DMS 273 treated with DMSO at 0.1 percent for 48 hours (cell line): ENCODE measurements at regions not wholly inside any gene's neighbourhood (a gene's known extent, or its start where the extent isn't known, plus 50 kb on each side); places are given as distances from the start of the nearest gene placed in this dataset.
"Not testable (repeated sequence)": the region's sequence is repeated elsewhere in the genome, so short reads cannot be mapped to it uniquely, and the experiment has no call there.

Source experiments
- DNase-seq: peaks from one replicate; lab custom pipeline; 2025; lab: John Stamatoyannopoulos, UW

- DNase-seq, result no peak
Measured at GRCh38 chr19:30870876-30871275, 478.4 kb downstream of the TSHZ3 start.

DNA sequence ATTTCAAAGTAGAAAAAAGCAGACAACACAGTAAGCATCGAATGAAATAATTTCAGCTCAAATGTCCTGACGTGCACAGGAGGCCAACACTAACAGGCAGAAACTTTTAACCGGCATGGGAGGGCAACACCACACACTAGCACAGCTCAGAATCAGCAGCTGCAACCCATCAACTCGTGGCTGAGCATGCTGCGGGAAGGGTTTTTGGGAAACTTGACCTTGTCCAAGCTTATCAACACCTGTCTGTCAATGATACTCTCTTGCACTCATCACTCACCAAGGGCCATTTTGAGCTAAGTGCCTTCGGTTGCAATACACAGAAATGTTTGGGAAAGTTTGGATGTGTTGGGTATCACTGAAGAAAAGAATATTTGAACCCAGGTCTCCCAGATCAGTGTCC is 483.7 kb downstream of the TSHZ3 start:
- no peak for DNase-seq

- DNase-seq, result no peak
Measured at GRCh38 chr19:30864391-30865215, 484.6 kb downstream of the TSHZ3 start.

DNA sequence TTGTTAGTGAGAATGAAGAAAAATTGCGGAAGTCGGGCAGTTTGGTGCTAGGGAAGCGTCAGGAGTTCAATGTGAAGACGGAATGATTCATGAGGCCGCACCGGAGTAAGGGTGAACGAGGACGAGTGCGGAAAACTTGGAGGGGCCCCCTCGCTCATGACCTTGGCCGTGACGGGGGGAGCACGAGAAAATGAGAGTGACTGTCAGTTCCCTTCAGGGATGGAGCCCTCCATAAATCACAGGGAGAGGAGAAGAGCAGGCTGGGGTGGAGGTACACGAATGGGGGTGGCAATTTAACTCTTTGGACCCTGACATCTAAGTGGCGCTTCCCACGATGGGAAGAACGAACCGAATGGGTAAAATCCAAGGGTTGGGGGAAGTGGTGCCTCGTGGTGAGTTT is 486.4 kb downstream of the TSHZ3 start:
- DNase-seq, result no peak

DNA sequence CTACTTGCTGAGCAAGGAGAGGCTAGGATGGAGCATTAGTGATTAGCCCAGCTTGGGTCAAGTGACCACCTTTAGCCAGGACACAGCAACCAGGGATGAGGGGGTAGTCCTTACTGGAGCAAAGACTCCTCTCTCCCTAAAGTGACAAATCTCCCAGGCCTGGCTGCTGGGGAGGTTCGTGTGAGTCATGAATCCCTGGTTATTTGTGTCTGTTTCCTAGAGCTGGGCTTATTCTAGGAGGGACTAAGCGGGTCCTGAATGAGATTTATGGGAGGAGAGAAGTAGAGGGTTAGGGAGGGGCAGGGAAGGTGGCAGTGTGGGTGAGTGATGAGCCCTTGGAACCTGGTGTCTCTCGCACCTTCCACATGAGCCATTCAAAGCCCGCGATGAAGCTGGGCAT is 487.3 kb downstream of the TSHZ3 start:
- DNase-seq, result no peak

GRCh38 chr19:30857966-30858490 is 485.8 kb downstream of the ZNF536 start:
- DNase-seq, result no peak

- no peak for DNase-seq
Measured at GRCh38 chr19:30857388-30857787, 485.2 kb downstream of the ZNF536 start.

DNA sequence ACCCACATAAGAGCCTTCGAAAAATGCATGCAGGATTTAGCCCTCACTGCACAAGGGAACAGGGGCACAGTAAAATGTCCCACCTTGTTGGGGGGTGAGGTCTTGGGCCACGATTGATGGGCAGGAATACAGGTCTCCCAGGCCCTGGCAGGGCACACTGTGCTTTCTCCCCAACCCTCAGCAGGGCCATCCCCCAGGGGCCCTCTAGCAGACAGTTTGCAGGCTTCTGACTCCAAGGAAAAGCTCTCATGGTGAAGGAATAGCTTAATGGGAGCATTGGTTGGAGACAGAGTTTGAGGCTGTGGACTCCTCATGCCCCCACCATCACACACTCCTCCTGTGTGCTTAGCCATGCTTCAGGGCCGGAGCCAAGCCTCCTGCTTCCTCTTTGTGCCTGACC is 484.6 kb downstream of the ZNF536 start:
- no peak for DNase-seq

DNA sequence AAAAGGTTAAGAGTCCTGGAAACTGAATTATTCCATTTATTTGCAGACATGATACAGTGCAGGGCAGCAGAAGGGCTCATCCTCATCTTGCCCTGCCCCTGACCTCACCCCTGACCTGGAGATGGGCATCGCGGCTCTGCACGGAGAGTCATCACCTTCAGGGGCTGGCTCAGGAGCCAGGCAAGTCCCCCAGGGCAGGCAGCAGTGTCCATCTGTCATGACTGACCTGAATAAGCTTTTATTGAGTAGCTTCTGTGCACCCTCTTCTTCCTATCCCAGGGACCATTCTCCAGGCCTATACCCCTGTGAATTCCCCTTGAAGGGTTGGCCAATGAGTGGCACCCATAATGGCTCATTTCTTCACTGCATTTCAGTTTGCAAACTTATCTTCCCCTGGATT is 484.2 kb downstream of the ZNF536 start:
- no peak for DNase-seq

- no peak for DNase-seq
Measured at GRCh38 chr19:30855442-30855841, 483.3 kb downstream of the ZNF536 start.

GRCh38 chr19:30854661-30855060 is 482.5 kb downstream of the ZNF536 start:
- no peak for DNase-seq

- no peak for DNase-seq
Measured at GRCh38 chr19:30854207-30854606, 482.0 kb downstream of the ZNF536 start.

GRCh38 chr19:30853036-30853435 is 480.9 kb downstream of the ZNF536 start:
- no peak for DNase-seq

GRCh38 chr19:30852168-30852567 is 480.0 kb downstream of the ZNF536 start:
- DNase-seq, result no peak

- no peak for DNase-seq
Measured at GRCh38 chr19:30851646-30852045, 479.5 kb downstream of the ZNF536 start.

GRCh38 chr19:30848636-30849425 is 476.6 kb downstream of the ZNF536 start:
- no peak for DNase-seq

GRCh38 chr19:30846102-30846501 is 473.9 kb downstream of the ZNF536 start:
- no peak for DNase-seq

DNA sequence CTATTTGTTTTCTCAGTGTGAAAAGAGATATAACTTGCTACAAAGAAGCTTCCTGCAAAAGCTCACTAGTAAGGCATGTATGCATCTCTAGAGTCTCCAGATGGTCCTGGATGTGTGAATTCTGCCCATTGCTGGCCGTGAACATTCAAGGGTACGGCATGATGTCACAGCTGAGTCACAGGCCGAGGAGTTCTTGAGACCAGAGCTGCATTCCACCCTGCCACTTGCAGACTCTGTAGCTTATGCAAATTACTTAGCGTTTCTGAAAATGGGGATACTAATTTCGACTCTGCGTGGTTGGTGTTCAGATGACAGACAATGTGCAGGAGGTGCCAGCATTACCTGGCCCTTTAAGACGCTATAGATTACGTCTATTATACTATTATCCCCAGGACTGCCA is 470.7 kb downstream of the ZNF536 start:
- no peak for DNase-seq

DNA sequence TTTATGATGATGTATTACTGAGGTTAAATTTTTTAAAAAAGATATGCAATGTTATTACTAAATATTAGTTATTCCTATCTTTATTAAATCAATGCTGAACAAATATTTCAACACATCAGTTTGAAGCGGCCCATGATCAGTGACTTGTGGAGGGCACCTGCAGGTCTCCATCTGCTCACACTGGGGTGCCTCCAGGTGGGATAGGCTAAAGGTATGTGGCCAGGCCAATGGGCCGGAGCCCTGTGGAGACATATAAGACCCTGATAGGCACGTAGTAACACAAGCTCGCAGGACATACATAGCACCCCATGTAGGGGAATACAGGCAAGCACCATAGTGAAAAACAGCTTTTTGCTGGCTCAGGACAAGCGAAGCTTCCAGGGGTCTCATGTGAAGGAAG is 469.8 kb downstream of the ZNF536 start:
- no peak for DNase-seq

DNA sequence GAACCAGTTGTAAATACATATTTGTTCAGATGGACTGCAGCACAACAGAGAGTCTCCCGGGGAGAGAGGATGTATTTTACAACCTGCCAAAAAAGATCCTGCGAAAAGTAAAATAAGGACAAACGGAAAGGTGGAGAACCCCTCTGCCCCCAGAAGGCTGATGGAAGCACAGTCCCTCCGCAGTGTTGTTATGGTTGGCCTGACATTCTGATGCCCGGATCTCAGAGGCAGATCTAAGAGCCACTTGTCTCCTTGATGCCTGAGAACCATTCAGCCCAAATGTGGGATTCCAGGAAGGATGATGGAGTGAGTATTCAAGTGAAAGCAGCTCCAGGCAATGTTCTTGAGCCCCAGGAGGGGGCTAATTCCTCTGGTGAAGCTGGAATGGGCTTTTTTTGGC is 458.7 kb downstream of the ZNF536 start:
- DNase-seq, result no peak

DNA sequence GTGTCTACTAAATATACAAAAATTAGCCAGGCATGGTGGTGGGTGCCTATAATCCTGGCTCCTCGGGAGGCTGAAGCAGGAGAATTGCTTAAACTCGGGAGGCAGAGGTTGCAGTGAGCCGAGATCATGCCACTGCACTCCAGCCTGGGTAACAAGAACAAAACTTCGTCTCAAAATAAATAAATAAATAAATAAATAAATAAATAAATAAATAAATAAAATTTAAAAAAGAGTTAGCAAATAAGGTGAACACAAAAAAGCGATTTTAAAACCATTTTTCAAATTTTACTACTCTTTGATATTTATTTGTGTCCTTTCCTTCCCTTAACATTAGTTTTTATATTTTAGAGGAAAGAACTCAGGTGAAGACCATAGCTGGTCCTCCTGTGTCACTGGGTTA is 453.3 kb downstream of the ZNF536 start:
- DNase-seq, result not testable (repeated sequence)

DNA sequence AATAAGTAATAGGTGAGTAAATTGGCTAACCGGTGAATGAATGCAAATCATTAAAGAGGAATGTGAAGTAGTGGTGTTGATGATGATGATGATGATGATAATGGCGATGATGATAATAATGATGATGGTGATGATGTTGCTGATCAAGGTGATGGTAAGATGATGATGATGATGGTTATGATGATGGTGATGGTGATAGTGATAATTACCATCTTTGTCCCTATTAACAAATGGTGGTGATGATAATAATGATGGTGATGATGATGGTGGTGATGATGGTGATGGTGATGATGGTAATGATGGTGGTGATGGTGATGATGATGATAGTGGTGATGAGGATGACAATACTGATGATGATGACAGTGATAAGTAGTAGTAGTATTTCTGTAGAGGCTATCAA is 452.6 kb downstream of the ZNF536 start:
- no peak for DNase-seq

DNA sequence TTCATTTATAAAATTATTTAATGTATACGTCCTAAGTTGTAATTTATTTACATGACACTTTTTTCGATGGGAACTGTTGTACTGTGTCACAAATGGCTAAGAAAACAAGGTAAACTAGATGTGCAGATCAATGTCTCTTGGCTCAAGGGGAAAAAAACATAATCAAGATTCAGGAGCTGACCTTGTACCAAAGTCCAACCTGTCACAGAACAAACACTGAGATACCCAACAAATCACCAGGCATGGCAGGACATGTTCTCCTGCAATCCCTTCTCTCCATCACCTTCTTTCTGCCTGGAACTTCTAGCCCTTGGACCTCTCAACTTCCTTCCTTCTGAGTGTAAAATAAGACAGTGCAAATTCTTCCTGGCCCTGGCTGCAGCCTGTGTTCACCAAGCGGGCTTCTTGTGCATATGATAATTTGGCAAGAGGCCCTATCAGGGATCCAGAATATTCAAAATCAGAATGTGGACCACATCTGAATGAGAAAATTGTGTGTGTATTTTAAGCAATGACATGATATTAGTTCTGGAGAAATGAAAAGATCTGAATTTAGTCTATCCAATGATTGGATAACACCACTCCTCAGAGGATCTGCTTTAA is 445.9 kb downstream of the ZNF536 start:
- no peak for DNase-seq
